H1 (cell line): ENCODE measurements at regions not wholly inside any gene's neighbourhood (a gene's known extent, or its start where the extent isn't known, plus 50 kb on each side); places are given as distances from the start of the nearest gene placed in this dataset.

ENCODE experiments used
- CTCF ChIA-PET: fragments of 300-600 bp; sonication (Branson Sonifier 250); formaldehyde crosslinking; loops from one replicate; lab custom pipeline; 2021; ENCODE audit not compliant: partially characterized antibody; lab: Charles Lee
- POLR2A ChIA-PET: fragments of 300-600 bp; sonication (Branson Sonifier 250); formaldehyde crosslinking; loops from one replicate; lab custom pipeline; 2021; ENCODE audit warnings: inconsistent platforms; ENCODE audit not compliant: partially characterized antibody; lab: Charles Lee
- DNase-seq, 2 experiments: peaks; one replicate each; pipeline versions ENCODE4 v3.0.0 to v3.0.0-alpha.2; 2010 to 2022; ENCODE audit warnings: low spot score in 2 of 2, low read depth in 1 of 2, mixed read lengths in 1 of 2
- FAIRE-seq: peaks from 2 replicates; lab custom pipeline; 2011; peaks lifted over from hg19 to GRCh38; lab: Jason Lieb, UNC
- H2AFZ ChIP-seq: 2 replicates; pipeline ENCODE4 v1.8.1; 2012; ENCODE audit warnings: low read length, inconsistent platforms
- H2AK5ac ChIP-seq: 2 replicates; pipeline ENCODE4 v1.6.1; 2013; ENCODE audit warnings: low read depth, low read length
- H2BK120ac ChIP-seq: replicated peaks from 2 replicates; pipeline ENCODE3; 2013; ENCODE audit warnings: low read depth, low read length, inconsistent platforms
- H2BK12ac ChIP-seq: 2 replicates; pipeline ENCODE4 v1.6.1; 2013; ENCODE audit warnings: low read depth, low read length
- H2BK15ac ChIP-seq: 2 replicates; pipeline ENCODE4 v1.6.1; 2013; ENCODE audit warnings: low read length
- H2BK20ac ChIP-seq: 2 replicates; pipeline ENCODE4 v1.6.1; 2013; ENCODE audit warnings: low read length
- H2BK5ac ChIP-seq: 2 replicates; pipeline ENCODE4 v1.6.1; 2013; ENCODE audit warnings: low read depth, low read length
- H3K14ac ChIP-seq: 2 replicates; pipeline ENCODE4 v1.6.1; 2013; ENCODE audit warnings: inconsistent platforms; ENCODE audit not compliant: insufficient read length
- H3K18ac ChIP-seq: 2 replicates; pipeline ENCODE4 v1.6.1; 2013; ENCODE audit warnings: low read length; ENCODE audit errors: extremely low read depth
- H3K23ac ChIP-seq: 2 replicates; pipeline ENCODE4 v1.6.1; 2013; ENCODE audit warnings: inconsistent platforms; ENCODE audit not compliant: insufficient read length
- H3K23me2 ChIP-seq: 2 replicates; pipeline ENCODE4 v1.6.1; 2013; ENCODE audit warnings: low read depth, low read length
- H3K27ac ChIP-seq: 2 replicates; pipeline ENCODE4 v1.6.1; 2011; ENCODE audit warnings: low read depth, low read length, inconsistent platforms
- H3K27me3 ChIP-seq, 4 experiments: replicated peaks in 1 of 4; 1 replicate in 1 of 4; 2 replicates in 3 of 4; pipeline versions ENCODE4 v1.6.1 to v1.8.1; 2011 to 2013; ENCODE audit warnings: low read length in 3 of 4, mild to moderate bottlenecking in 3 of 4, inconsistent platforms in 2 of 4, mixed read lengths in 2 of 4, moderate library complexity in 1 of 4; ENCODE audit not compliant: control insufficient read depth in 3 of 4, insufficient read depth in 3 of 4; ENCODE audit errors: extremely low read depth in 1 of 4
- H3K36me3 ChIP-seq, 4 experiments: 2 replicates each; pipeline versions ENCODE4 v1.6.1 to v1.8.1; 2011 to 2013; ENCODE audit warnings: mild to moderate bottlenecking in 4 of 4, low read length in 3 of 4, moderate library complexity in 2 of 4, control low read depth in 1 of 4, inconsistent platforms in 1 of 4; ENCODE audit not compliant: insufficient read depth in 4 of 4, control insufficient read depth in 2 of 4
- H3K4ac ChIP-seq: replicated peaks from 2 replicates; pipeline ENCODE3; 2013; ENCODE audit warnings: low read length, low read depth, mixed read lengths, inconsistent platforms; ENCODE audit not compliant: insufficient read length
- H3K4me1 ChIP-seq, 4 experiments: replicated peaks in 1 of 4; 1 replicate in 1 of 4; 2 replicates in 3 of 4; pipeline versions ENCODE4 v1.6.1 to v1.8.1; 2011 to 2013; ENCODE audit warnings: low read length in 3 of 4, inconsistent platforms in 2 of 4, mixed read lengths in 1 of 4; ENCODE audit not compliant: insufficient read depth in 4 of 4, control insufficient read depth in 3 of 4
- H3K4me2 ChIP-seq, 2 experiments: 2 replicates each; pipeline versions ENCODE4 v1.6.1 to v1.8.1; 2011 to 2013; ENCODE audit warnings: low read depth in 2 of 2, low read length in 2 of 2, control low read depth in 1 of 2, inconsistent platforms in 1 of 2, mild to moderate bottlenecking in 1 of 2; ENCODE audit not compliant: insufficient read depth in 1 of 2
- H3K4me3 ChIP-seq, 4 experiments: fragments of 200-600, 300-600 bp in 1 of 4; sonication (generic), shearing (Covaris generic), sonication (Bioruptor Twin) in 1 of 4; 2 replicates each; pipeline versions ENCODE4 v1.5.1 to v1.8.1; 2011 to 2016; ENCODE audit warnings: low read length in 4 of 4, low read depth in 3 of 4, control low read depth in 2 of 4, inconsistent platforms in 2 of 4, mild to moderate bottlenecking in 2 of 4, mixed read lengths in 1 of 4, moderate library complexity in 1 of 4; ENCODE audit not compliant: insufficient read depth in 2 of 4; ENCODE audit errors: extremely low read depth in 1 of 4
- H3K56ac ChIP-seq: replicated peaks from 2 replicates; pipeline ENCODE3; 2013; ENCODE audit warnings: low read depth, mild to moderate bottlenecking, mixed read lengths, low read length, inconsistent platforms; ENCODE audit not compliant: insufficient read length
- H3K79me1 ChIP-seq: 2 replicates; pipeline ENCODE4 v1.6.1; 2013; ENCODE audit warnings: low read depth, low read length, control low read depth
- H3K79me2 ChIP-seq, 2 experiments: 2 replicates each; pipeline versions ENCODE4 v1.6.1 to v1.8.1; 2012 to 2013; ENCODE audit warnings: low read length in 2 of 2, mild to moderate bottlenecking in 2 of 2, inconsistent platforms in 1 of 2; ENCODE audit not compliant: insufficient read depth in 2 of 2, control insufficient read depth in 1 of 2
- H3K9ac ChIP-seq, 4 experiments: replicated peaks in 1 of 4; 1 replicate in 1 of 4; 2 replicates in 3 of 4; pipeline versions ENCODE4 v1.6.1 to v1.8.1; 2011 to 2013; ENCODE audit warnings: low read depth in 3 of 4, low read length in 3 of 4, control low read depth in 2 of 4, mild to moderate bottlenecking in 2 of 4, moderate library complexity in 2 of 4, inconsistent platforms in 1 of 4; ENCODE audit errors: extremely low read depth in 1 of 4
- H3K9me3 ChIP-seq, 2 experiments: 2 replicates each; pipeline versions ENCODE4 v1.6.1 to v1.8.1; 2012 to 2013; ENCODE audit warnings: mild to moderate bottlenecking in 2 of 2, moderate library complexity in 2 of 2, control low read depth in 1 of 2, inconsistent platforms in 1 of 2, low read depth in 1 of 2, low read length in 1 of 2, mixed read lengths in 1 of 2; ENCODE audit not compliant: insufficient read depth in 2 of 2
- H4K20me1 ChIP-seq, 2 experiments: replicated peaks in 1 of 2; 2 replicates each; pipeline versions ENCODE3 to v1.8.1; 2011 to 2013; ENCODE audit warnings: inconsistent platforms in 2 of 2, low read length in 2 of 2, mild to moderate bottlenecking in 1 of 2; ENCODE audit not compliant: insufficient read depth in 2 of 2, control insufficient read depth in 1 of 2
- H4K5ac ChIP-seq: 2 replicates; pipeline ENCODE4 v1.6.1; 2013; ENCODE audit warnings: low read length, low read depth, mixed read lengths, inconsistent platforms; ENCODE audit not compliant: insufficient read length
- H4K8ac ChIP-seq: 2 replicates; pipeline ENCODE4 v1.8.0; 2013; ENCODE audit warnings: mild to moderate bottlenecking, moderate library complexity, low read length, inconsistent platforms; ENCODE audit not compliant: insufficient read depth; ENCODE audit errors: extremely low read depth
- H4K91ac ChIP-seq: replicated peaks from 2 replicates; pipeline ENCODE3; 2013; ENCODE audit warnings: low read length, mixed read lengths, inconsistent platforms; ENCODE audit not compliant: insufficient read length
- CTBP2 ChIP-seq: IDR thresholded peaks from 2 replicates; pipeline ENCODE4 v1.7.0; 2011; ENCODE audit warnings: borderline replicate concordance, mild to moderate bottlenecking, moderate library complexity, mixed read lengths, low read length; ENCODE audit not compliant: insufficient read depth, insufficient read length
- GABPA ChIP-seq: IDR thresholded peaks from 2 replicates; pipeline ENCODE4 v1.6.1; 2011; ENCODE audit warnings: mild to moderate bottlenecking, low read length, moderate library complexity, borderline replicate concordance; ENCODE audit not compliant: insufficient read depth
- NANOG ChIP-seq: IDR thresholded peaks from 2 replicates; pipeline ENCODE4 v1.6.1; 2011; ENCODE audit warnings: low read length, low read depth, mild to moderate bottlenecking, inconsistent platforms; ENCODE audit not compliant: insufficient read depth, poor library complexity, severe bottlenecking
- NRF1 ChIP-seq: IDR thresholded peaks from 2 replicates; pipeline ENCODE4 v1.6.1; 2011; ENCODE audit warnings: mild to moderate bottlenecking, low read depth, low read length, improper control_type of control experiment
- PHF8 ChIP-seq: fragments of 200-600 bp; sonication (generic); conservative IDR thresholded peaks from 2 replicates; pipeline ENCODE4 v1.7.1; 2012; ENCODE audit warnings: low read depth, mild to moderate bottlenecking, inconsistent platforms, low read length, moderate library complexity
- RBBP5 ChIP-seq: IDR thresholded peaks from 2 replicates; pipeline ENCODE4 v1.7.1; 2012; ENCODE audit warnings: low read depth, mild to moderate bottlenecking, inconsistent platforms, low read length, moderate library complexity, borderline replicate concordance
- RNF2 ChIP-seq: fragments of 200-900, 300-1000 bp; sonication (generic); IDR thresholded peaks from 2 replicates; pipeline ENCODE4 v1.7.1; 2016; ENCODE audit warnings: borderline replicate concordance, low read depth, mild to moderate bottlenecking, antibody characterized with exemption, low read length; ENCODE audit not compliant: poor library complexity, severe bottlenecking; ENCODE audit errors: missing control alignments
- SP1 ChIP-seq: IDR thresholded peaks from 2 replicates; pipeline ENCODE4 v1.6.1; 2011; ENCODE audit warnings: low read depth, low read length
- TAF1 ChIP-seq: IDR thresholded peaks from 2 replicates; pipeline ENCODE4 v1.6.1; 2011; ENCODE audit warnings: mild to moderate bottlenecking, low read depth, low read length
- WGBS, 2 experiments: shearing (Covaris generic) in 1 of 2; methylation state at CpG; one replicate each; pipeline versions ENCODE4 v1.1.6 to v1.1.7; 2013 to 2015; ENCODE audit warnings: low lambda C conversion rate in 2 of 2, mixed read lengths in 2 of 2, inconsistent platforms in 1 of 2, low coverage in 1 of 2, missing lambda C conversion rate in 1 of 2; ENCODE audit not compliant: insufficient replicate concordance in 2 of 2, insufficient coverage in 1 of 2, insufficient read length in 1 of 2; ENCODE audit errors: extremely low coverage in 1 of 2, missing lambda C conversion rate in 1 of 2; 5-methylcytosine and 5-hydroxymethylcytosine counted together
- TF ChIP-seq, protein P1 (sequence below): IDR thresholded peaks from 2 replicates; pipeline ENCODE4 v1.6.1; 2012; ENCODE audit warnings: inconsistent platforms
- TF ChIP-seq, protein P2 (sequence below): IDR thresholded peaks from 2 replicates; pipeline ENCODE4 v1.6.1; 2012; ENCODE audit warnings: low read length, inconsistent platforms

DNA sequence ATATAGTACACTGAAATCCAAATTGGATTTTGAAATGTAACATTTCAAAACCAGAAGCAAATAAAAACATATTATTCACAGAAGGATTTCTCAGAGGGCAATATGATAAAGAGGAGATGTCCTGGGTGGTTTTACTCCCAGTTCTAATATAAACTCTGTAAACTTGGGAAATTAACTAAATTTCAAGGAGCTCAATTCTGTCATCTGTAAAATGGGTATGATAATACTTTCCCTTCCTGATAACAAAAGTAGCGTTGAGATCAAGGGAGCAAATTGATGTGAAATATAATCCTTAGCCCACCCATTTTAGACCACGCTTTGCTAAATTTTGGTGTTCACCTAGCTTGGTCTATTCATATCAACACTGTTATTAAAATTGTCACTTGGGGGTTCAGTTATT is 192.5 kb upstream of the BTG1 start:
- Histone ChIP-seq H3K27ac (no peak overlapping the region), H4K20me1 (no peaks in the 10 kb centered on the region), H3K14ac (no peak overlapping the region), H3K9me3 (peaks cover 0 to 2% of the 10 kb centered on the region in 2 experiments; a peak in 1 of 4 replicates), H3K18ac (no peak overlapping the region), H2BK5ac (no peak overlapping the region), H4K5ac (no peak overlapping the region), H3K4me1 (no peaks in the 10 kb centered on the region), H2BK120ac (no peak overlapping the region), H3K4me3 (no peak overlapping the region), H2BK12ac (no peak overlapping the region), H3K4me2 (no peak overlapping the region), H3K9ac (no peak overlapping the region), H3K56ac (no peak overlapping the region), H2BK20ac (no peak overlapping the region), H3K4ac (no peak overlapping the region), H2AK5ac (no peak overlapping the region), H3K23ac (no peak overlapping the region), H2AFZ (no peak overlapping the region), H4K91ac (no peak overlapping the region), H3K23me2 (no peaks in the 10 kb centered on the region), H3K79me1 (no peaks in the 10 kb centered on the region), H3K27me3 (no peaks in the 10 kb centered on the region), H4K8ac (no peak overlapping the region), H2BK15ac (no peak overlapping the region), H3K36me3 (no peaks in the 10 kb centered on the region), H3K79me2 (no peaks in the 10 kb centered on the region)
- no peak for FAIRE-seq
- ChIA-PET POLR2A (interaction anchor here (0.6 kb wide), 1 partner anchor 313 kb away, joined by 3 read pairs; no protein-coding TSS in a partner anchor), CTCF (no interaction called here)
- DNase-seq: no peak
- no peak for TF ChIP-seq TAF1
- no peak for TF ChIP-seq RNF2
- no peak for TF ChIP-seq PHF8
- TF ChIP-seq RBBP5: no peak
- TF ChIP-seq, protein P1, sequence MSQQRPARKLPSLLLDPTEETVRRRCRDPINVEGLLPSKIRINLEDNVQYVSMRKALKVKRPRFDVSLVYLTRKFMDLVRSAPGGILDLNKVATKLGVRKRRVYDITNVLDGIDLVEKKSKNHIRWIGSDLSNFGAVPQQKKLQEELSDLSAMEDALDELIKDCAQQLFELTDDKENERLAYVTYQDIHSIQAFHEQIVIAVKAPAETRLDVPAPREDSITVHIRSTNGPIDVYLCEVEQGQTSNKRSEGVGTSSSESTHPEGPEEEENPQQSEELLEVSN: no peak
- no peak for TF ChIP-seq GABPA
- TF ChIP-seq NRF1: no peak
- no peak for TF ChIP-seq SP1
- TF ChIP-seq, protein P2, sequence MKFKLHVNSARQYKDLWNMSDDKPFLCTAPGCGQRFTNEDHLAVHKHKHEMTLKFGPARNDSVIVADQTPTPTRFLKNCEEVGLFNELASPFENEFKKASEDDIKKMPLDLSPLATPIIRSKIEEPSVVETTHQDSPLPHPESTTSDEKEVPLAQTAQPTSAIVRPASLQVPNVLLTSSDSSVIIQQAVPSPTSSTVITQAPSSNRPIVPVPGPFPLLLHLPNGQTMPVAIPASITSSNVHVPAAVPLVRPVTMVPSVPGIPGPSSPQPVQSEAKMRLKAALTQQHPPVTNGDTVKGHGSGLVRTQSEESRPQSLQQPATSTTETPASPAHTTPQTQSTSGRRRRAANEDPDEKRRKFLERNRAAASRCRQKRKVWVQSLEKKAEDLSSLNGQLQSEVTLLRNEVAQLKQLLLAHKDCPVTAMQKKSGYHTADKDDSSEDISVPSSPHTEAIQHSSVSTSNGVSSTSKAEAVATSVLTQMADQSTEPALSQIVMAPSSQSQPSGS: no peak
- no peak for TF ChIP-seq CTBP2
- no peak for TF ChIP-seq NANOG
- WGBS, 2 experiments: 94% methylated on average over 2 of the region's 2 CpGs; no CpG with 5 or more reads in 1 of the 2 experiments
